GM23338 (cell line): ENCODE measurements at regions not wholly inside any gene's neighbourhood (a gene's known extent, or its start where the extent isn't known, plus 50 kb on each side); places are given as distances from the start of the nearest gene placed in this dataset.

Source experiments
- ATAC-seq: fragments of 200-7000 bp; cut with Tn5 transposase; 3 replicates; pipeline ENCODE4 v1.9.1; 2020
- DNase-seq: peaks from one replicate; pipeline ENCODE4 v3.0.0-alpha.2; 2015; ENCODE audit warnings: low spot score
- H2AFZ ChIP-seq: fragments of 200-600 bp; sonication (generic); 2 replicates; pipeline ENCODE4 v1.8.0; 2016; ENCODE audit warnings: antibody characterized with exemption, mild to moderate bottlenecking, moderate library complexity
- H3F3A ChIP-seq: fragments of 200-600 bp; sonication (generic); replicated peaks from 2 replicates; pipeline ENCODE4 v1.8.0; 2017; ENCODE audit warnings: antibody characterized with exemption, mixed run types, low read depth
- H3K27ac ChIP-seq: fragments of 200-600 bp; sonication (generic); 2 replicates; pipeline ENCODE4 v1.6.1; 2016; ENCODE audit warnings: low read depth
- H3K27me3 ChIP-seq: fragments of 200-600 bp; sonication (generic); 2 replicates; pipeline ENCODE4 v1.8.0; 2016; ENCODE audit warnings: mild to moderate bottlenecking, mixed run types, moderate library complexity; ENCODE audit not compliant: insufficient read depth
- H3K36me3 ChIP-seq: fragments of 200-600 bp; sonication (generic); 2 replicates; pipeline ENCODE4 v1.8.0; 2016; ENCODE audit warnings: mild to moderate bottlenecking; ENCODE audit not compliant: insufficient read depth
- H3K4me1 ChIP-seq: fragments of 200-600 bp; sonication (generic); 2 replicates; pipeline ENCODE4 v1.8.0; 2016; ENCODE audit warnings: mild to moderate bottlenecking, moderate library complexity; ENCODE audit not compliant: insufficient read depth
- H3K4me2 ChIP-seq: fragments of 200-600 bp; sonication (generic); 2 replicates; pipeline ENCODE4 v1.7.1; 2017; ENCODE audit warnings: mixed run types
- H3K4me3 ChIP-seq: fragments of 200-600 bp; sonication (generic); 2 replicates; pipeline ENCODE4 v1.6.1; 2016; ENCODE audit warnings: mixed run types
- H3K79me2 ChIP-seq: fragments of 200-600 bp; sonication (generic); replicated peaks from 2 replicates; pipeline ENCODE4 v1.8.0; 2017; ENCODE audit warnings: mild to moderate bottlenecking; ENCODE audit not compliant: insufficient read depth
- H3K9me2 ChIP-seq: fragments of 200-600 bp; sonication (generic); 2 replicates; pipeline ENCODE4 v1.8.0; 2017; ENCODE audit not compliant: insufficient read depth
- H4K20me1 ChIP-seq: fragments of 200-600 bp; sonication (generic); replicated peaks from 2 replicates; pipeline ENCODE4 v1.8.0; 2017; ENCODE audit warnings: mild to moderate bottlenecking; ENCODE audit not compliant: insufficient read depth
- H3K27ac Mint-ChIP-seq: 2 replicates; pipeline ENCODE4 v1.8.0; 2020; ENCODE audit warnings: inconsistent platforms, mild to moderate bottlenecking, moderate library complexity, mixed read lengths
- H3K27me3 Mint-ChIP-seq: 3 replicates; pipeline ENCODE4 v1.8.0; 2022; ENCODE audit warnings: low read depth, mild to moderate bottlenecking, moderate library complexity, mixed read lengths, inconsistent platforms; ENCODE audit not compliant: insufficient read depth, poor library complexity
- H3K36me3 Mint-ChIP-seq: 3 replicates; pipeline ENCODE4 v1.8.0; 2021; ENCODE audit warnings: low read depth, mild to moderate bottlenecking, inconsistent platforms, moderate library complexity, mixed read lengths
- H3K4me1 Mint-ChIP-seq: 3 replicates; pipeline ENCODE4 v1.8.0; 2020; ENCODE audit warnings: mild to moderate bottlenecking, inconsistent platforms, mixed read lengths
- H3K4me3 Mint-ChIP-seq: 3 replicates; pipeline ENCODE4 v1.8.0; 2021; ENCODE audit warnings: moderate library complexity, mild to moderate bottlenecking, inconsistent platforms, mixed read lengths
- H3K9me3 Mint-ChIP-seq: 3 replicates; pipeline ENCODE4 v1.8.0; 2020; ENCODE audit warnings: moderate library complexity, mild to moderate bottlenecking, inconsistent platforms, mixed read lengths
- CREB1 ChIP-seq: fragments of 250-450 bp; sonication (Bioruptor Pico); IDR thresholded peaks from 2 replicates; pipeline ENCODE4 v1.5.0; 2020; ENCODE audit warnings: low read depth, mild to moderate bottlenecking, moderate library complexity
- EZH2 ChIP-seq: fragments of 200-600 bp; sonication (generic); IDR thresholded peaks from one replicate; pipeline ENCODE4 v1.8.0; 2017; ENCODE audit warnings: antibody characterized with exemption, mild to moderate bottlenecking, low read depth; ENCODE audit not compliant: unreplicated experiment
- EZH2phosphoT487 ChIP-seq: fragments of 200-600 bp; sonication (generic); IDR thresholded peaks from one replicate; pipeline ENCODE4 v1.8.1; 2018; ENCODE audit warnings: antibody characterized with exemption; ENCODE audit not compliant: unreplicated experiment
- JUNB ChIP-seq: IDR thresholded peaks from one replicate; pipeline ENCODE4 v1.6.1; 2016; ENCODE audit warnings: antibody characterized with exemption; ENCODE audit not compliant: unreplicated experiment
- NANOG ChIP-seq: IDR thresholded peaks from 2 replicates; pipeline ENCODE4 v1.6.1; 2016; ENCODE audit warnings: antibody characterized with exemption, borderline replicate concordance
- POLR2AphosphoS5 ChIP-seq: IDR thresholded peaks from 2 replicates; pipeline ENCODE4 v1.6.1; 2016; ENCODE audit warnings: antibody characterized with exemption, low read depth
- STAT1 ChIP-seq: IDR thresholded peaks from one replicate; pipeline ENCODE4 v1.6.1; 2016; ENCODE audit warnings: antibody characterized with exemption; ENCODE audit not compliant: unreplicated experiment
- ZNF114 ChIP-seq: fragments of 250-450 bp; sonication (Bioruptor Pico); IDR thresholded peaks from 2 replicates; pipeline ENCODE4 v1.5.0; 2020; ENCODE audit warnings: mild to moderate bottlenecking, moderate library complexity
- ZNF331 ChIP-seq: fragments of 250-450 bp; sonication (Bioruptor Pico); IDR thresholded peaks from 2 replicates; pipeline ENCODE4 v1.5.0; 2020; ENCODE audit warnings: low read depth, mild to moderate bottlenecking, moderate library complexity
- TF ChIP-seq, protein P1 (sequence below): IDR thresholded peaks from one replicate; pipeline ENCODE4 v1.6.1; 2018; ENCODE audit warnings: antibody characterized with exemption; ENCODE audit not compliant: unreplicated experiment
- TF ChIP-seq, protein P2 (sequence below): IDR thresholded peaks from 2 replicates; pipeline ENCODE4 v1.6.1; 2016; ENCODE audit warnings: antibody characterized with exemption
- TF ChIP-seq, protein P3 (sequence below): fragments of 250-450 bp; sonication (Bioruptor Pico); IDR thresholded peaks from 2 replicates; pipeline ENCODE4 v1.5.0; 2020; ENCODE audit warnings: mild to moderate bottlenecking, moderate library complexity
- TF ChIP-seq, protein P4 (sequence below), 2 experiments: fragments of 200-600 bp in 1 of 2; sonication (generic) in 1 of 2; conservative IDR thresholded peaks; 2 replicates each; pipeline versions ENCODE4 v1.5.1 to v1.6.1; 2016 to 2017; ENCODE audit warnings: antibody characterized with exemption in 2 of 2, low read depth in 2 of 2, mild to moderate bottlenecking in 2 of 2, moderate library complexity in 1 of 2

DNA sequence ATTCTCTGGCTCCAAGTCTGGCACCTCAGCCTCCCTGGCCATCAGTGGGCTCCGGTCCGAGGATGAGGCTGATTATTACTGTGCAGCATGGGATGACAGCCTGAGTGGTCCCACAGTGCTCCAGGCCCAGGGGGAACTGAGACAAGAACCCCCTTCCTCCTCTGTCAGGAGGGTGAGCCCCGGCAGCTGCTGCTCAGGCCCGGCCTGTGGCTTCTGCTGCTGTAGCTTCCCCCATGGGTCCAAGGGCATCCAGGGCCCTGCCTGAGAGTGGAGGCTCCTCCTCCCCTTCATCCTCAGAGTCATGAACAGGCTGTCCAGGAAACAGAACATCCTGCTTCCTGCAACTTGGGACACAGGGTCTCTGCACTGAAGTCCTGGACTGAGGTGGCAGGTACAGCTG, 113.6 kb downstream of the VPREB1 start:
- H3K27me3 Mint-ChIP-seq = peaks cover 95% of the 10 kb centered on the region

More for the DNA sequence above, 113.6 kb downstream of the VPREB1 start:
- no peaks in the 10 kb centered on the region for H3K4me1 ChIP-seq
- no peak overlapping the region for H3K4me2 ChIP-seq
- no peaks in the 10 kb centered on the region for H4K20me1 ChIP-seq
- H3K4me1 Mint-ChIP-seq = no peaks in the 10 kb centered on the region
- H3F3A ChIP-seq = no peaks in the 10 kb centered on the region
- H3K36me3 ChIP-seq = no peaks in the 10 kb centered on the region
- no peak for DNase-seq
- H3K27ac Mint-ChIP-seq = no peak overlapping the region
- peaks cover 18% of the 10 kb centered on the region for H3K9me3 Mint-ChIP-seq
- no peaks in the 10 kb centered on the region for H3K79me2 ChIP-seq
- H3K4me3 Mint-ChIP-seq = no peak overlapping the region
- H3K36me3 Mint-ChIP-seq = peaks cover 9% of the 10 kb centered on the region; the same call in 2 of the 3 replicates
- 0 out of 2 replicates have a peak, but pooled peaks cover 3% of the 10 kb centered on the region for H3K9me2 ChIP-seq
- no peak overlapping the region for H3K27ac ChIP-seq
- no peak for ATAC-seq
- H2AFZ ChIP-seq = no peak overlapping the region
- TF ChIP-seq NANOG (no peak), JUNB (no peak), ZNF114 (no peak), CREB1 (CRISPR knock-in tag) (no peak), POLR2AphosphoS5 (no peak), EZH2 (no peak), ZNF331 (CRISPR knock-in tag) (no peak), EZH2phosphoT487 (no peak), STAT1 (no peak)
- TF ChIP-seq, protein P1, sequence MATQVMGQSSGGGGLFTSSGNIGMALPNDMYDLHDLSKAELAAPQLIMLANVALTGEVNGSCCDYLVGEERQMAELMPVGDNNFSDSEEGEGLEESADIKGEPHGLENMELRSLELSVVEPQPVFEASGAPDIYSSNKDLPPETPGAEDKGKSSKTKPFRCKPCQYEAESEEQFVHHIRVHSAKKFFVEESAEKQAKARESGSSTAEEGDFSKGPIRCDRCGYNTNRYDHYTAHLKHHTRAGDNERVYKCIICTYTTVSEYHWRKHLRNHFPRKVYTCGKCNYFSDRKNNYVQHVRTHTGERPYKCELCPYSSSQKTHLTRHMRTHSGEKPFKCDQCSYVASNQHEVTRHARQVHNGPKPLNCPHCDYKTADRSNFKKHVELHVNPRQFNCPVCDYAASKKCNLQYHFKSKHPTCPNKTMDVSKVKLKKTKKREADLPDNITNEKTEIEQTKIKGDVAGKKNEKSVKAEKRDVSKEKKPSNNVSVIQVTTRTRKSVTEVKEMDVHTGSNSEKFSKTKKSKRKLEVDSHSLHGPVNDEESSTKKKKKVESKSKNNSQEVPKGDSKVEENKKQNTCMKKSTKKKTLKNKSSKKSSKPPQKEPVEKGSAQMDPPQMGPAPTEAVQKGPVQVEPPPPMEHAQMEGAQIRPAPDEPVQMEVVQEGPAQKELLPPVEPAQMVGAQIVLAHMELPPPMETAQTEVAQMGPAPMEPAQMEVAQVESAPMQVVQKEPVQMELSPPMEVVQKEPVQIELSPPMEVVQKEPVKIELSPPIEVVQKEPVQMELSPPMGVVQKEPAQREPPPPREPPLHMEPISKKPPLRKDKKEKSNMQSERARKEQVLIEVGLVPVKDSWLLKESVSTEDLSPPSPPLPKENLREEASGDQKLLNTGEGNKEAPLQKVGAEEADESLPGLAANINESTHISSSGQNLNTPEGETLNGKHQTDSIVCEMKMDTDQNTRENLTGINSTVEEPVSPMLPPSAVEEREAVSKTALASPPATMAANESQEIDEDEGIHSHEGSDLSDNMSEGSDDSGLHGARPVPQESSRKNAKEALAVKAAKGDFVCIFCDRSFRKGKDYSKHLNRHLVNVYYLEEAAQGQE = no peak
- TF ChIP-seq, protein P2, sequence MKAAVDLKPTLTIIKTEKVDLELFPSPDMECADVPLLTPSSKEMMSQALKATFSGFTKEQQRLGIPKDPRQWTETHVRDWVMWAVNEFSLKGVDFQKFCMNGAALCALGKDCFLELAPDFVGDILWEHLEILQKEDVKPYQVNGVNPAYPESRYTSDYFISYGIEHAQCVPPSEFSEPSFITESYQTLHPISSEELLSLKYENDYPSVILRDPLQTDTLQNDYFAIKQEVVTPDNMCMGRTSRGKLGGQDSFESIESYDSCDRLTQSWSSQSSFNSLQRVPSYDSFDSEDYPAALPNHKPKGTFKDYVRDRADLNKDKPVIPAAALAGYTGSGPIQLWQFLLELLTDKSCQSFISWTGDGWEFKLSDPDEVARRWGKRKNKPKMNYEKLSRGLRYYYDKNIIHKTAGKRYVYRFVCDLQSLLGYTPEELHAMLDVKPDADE = no peak
- TF ChIP-seq, protein P3, sequence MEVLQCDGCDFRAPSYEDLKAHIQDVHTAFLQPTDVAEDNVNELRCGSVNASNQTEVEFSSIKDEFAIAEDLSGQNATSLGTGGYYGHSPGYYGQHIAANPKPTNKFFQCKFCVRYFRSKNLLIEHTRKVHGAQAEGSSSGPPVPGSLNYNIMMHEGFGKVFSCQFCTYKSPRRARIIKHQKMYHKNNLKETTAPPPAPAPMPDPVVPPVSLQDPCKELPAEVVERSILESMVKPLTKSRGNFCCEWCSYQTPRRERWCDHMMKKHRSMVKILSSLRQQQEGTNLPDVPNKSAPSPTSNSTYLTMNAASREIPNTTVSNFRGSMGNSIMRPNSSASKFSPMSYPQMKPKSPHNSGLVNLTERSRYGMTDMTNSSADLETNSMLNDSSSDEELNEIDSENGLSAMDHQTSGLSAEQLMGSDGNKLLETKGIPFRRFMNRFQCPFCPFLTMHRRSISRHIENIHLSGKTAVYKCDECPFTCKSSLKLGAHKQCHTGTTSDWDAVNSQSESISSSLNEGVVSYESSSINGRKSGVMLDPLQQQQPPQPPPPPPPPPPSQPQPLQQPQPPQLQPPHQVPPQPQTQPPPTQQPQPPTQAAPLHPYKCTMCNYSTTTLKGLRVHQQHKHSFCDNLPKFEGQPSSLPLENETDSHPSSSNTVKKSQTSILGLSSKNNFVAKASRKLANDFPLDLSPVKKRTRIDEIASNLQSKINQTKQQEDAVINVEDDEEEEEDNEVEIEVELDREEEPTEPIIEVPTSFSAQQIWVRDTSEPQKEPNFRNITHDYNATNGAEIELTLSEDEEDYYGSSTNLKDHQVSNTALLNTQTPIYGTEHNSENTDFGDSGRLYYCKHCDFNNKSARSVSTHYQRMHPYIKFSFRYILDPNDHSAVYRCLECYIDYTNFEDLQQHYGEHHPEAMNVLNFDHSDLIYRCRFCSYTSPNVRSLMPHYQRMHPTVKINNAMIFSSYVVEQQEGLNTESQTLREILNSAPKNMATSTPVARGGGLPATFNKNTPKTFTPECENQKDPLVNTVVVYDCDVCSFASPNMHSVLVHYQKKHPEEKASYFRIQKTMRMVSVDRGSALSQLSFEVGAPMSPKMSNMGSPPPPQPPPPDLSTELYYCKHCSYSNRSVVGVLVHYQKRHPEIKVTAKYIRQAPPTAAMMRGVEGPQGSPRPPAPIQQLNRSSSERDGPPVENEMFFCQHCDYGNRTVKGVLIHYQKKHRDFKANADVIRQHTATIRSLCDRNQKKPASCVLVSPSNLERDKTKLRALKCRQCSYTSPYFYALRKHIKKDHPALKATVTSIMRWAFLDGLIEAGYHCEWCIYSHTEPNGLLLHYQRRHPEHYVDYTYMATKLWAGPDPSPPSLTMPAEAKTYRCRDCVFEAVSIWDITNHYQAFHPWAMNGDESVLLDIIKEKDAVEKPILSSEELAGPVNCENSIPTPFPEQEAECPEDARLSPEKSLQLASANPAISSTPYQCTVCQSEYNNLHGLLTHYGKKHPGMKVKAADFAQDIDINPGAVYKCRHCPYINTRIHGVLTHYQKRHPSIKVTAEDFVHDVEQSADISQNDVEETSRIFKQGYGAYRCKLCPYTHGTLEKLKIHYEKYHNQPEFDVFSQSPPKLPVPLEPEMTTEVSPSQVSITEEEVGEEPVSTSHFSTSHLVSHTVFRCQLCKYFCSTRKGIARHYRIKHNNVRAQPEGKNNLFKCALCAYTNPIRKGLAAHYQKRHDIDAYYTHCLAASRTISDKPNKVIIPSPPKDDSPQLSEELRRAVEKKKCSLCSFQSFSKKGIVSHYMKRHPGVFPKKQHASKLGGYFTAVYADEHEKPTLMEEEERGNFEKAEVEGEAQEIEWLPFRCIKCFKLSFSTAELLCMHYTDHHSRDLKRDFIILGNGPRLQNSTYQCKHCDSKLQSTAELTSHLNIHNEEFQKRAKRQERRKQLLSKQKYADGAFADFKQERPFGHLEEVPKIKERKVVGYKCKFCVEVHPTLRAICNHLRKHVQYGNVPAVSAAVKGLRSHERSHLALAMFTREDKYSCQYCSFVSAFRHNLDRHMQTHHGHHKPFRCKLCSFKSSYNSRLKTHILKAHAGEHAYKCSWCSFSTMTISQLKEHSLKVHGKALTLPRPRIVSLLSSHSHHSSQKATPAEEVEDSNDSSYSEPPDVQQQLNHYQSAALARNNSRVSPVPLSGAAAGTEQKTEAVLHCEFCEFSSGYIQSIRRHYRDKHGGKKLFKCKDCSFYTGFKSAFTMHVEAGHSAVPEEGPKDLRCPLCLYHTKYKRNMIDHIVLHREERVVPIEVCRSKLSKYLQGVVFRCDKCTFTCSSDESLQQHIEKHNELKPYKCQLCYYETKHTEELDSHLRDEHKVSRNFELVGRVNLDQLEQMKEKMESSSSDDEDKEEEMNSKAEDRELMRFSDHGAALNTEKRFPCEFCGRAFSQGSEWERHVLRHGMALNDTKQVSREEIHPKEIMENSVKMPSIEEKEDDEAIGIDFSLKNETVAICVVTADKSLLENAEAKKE = no peak
- TF ChIP-seq, protein P4, sequence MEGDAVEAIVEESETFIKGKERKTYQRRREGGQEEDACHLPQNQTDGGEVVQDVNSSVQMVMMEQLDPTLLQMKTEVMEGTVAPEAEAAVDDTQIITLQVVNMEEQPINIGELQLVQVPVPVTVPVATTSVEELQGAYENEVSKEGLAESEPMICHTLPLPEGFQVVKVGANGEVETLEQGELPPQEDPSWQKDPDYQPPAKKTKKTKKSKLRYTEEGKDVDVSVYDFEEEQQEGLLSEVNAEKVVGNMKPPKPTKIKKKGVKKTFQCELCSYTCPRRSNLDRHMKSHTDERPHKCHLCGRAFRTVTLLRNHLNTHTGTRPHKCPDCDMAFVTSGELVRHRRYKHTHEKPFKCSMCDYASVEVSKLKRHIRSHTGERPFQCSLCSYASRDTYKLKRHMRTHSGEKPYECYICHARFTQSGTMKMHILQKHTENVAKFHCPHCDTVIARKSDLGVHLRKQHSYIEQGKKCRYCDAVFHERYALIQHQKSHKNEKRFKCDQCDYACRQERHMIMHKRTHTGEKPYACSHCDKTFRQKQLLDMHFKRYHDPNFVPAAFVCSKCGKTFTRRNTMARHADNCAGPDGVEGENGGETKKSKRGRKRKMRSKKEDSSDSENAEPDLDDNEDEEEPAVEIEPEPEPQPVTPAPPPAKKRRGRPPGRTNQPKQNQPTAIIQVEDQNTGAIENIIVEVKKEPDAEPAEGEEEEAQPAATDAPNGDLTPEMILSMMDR (conservative IDR thresholded peaks at IDR 0.05; ENCODE audit: low read depth in 2 of 2) = no peak
- H3K4me3 ChIP-seq = no peak overlapping the region
- peaks cover 100% of the 10 kb centered on the region for H3K27me3 ChIP-seq
